GM23338 (cell line): ENCODE measurements at regions not wholly inside any gene's neighbourhood (a gene's known extent, or its start where the extent isn't known, plus 50 kb on each side); places are given as distances from the start of the nearest gene placed in this dataset.

ENCODE experiments used
- CREB1 ChIP-seq: fragments of 250-450 bp; sonication (Bioruptor Pico); IDR thresholded peaks from 2 replicates; pipeline ENCODE4 v1.5.0; 2020; ENCODE audit warnings: low read depth, mild to moderate bottlenecking, moderate library complexity
- CTCF ChIP-seq, 2 experiments: fragments of 200-600 bp in 1 of 2; sonication (generic) in 1 of 2; conservative IDR thresholded peaks; 2 replicates each; pipeline versions ENCODE4 v1.5.1 to v1.6.1; 2016 to 2017; ENCODE audit warnings: antibody characterized with exemption in 2 of 2, low read depth in 2 of 2, mild to moderate bottlenecking in 2 of 2, moderate library complexity in 1 of 2
- EZH2 ChIP-seq: fragments of 200-600 bp; sonication (generic); IDR thresholded peaks from one replicate; pipeline ENCODE4 v1.8.0; 2017; ENCODE audit warnings: antibody characterized with exemption, mild to moderate bottlenecking, low read depth; ENCODE audit not compliant: unreplicated experiment
- EZH2phosphoT487 ChIP-seq: fragments of 200-600 bp; sonication (generic); IDR thresholded peaks from one replicate; pipeline ENCODE4 v1.8.1; 2018; ENCODE audit warnings: antibody characterized with exemption; ENCODE audit not compliant: unreplicated experiment
- POLR2AphosphoS5 ChIP-seq: IDR thresholded peaks from 2 replicates; pipeline ENCODE4 v1.6.1; 2016; ENCODE audit warnings: antibody characterized with exemption, low read depth

- no peak for TF ChIP-seq POLR2AphosphoS5
- TF ChIP-seq CTCF (conservative IDR thresholded peaks at IDR 0.05; ENCODE audit: low read depth in 2 of 2), result no peak
- TF ChIP-seq EZH2, result no peak
- no peak for TF ChIP-seq CREB1 (CRISPR knock-in tag)
- no peak for TF ChIP-seq EZH2phosphoT487
These were observed 521.0 kb upstream of the RAB6C start for GRCh38 chr2:129458436-129458835.
